Mesothelial cell of epicardium (in vitro differentiated cells): ENCODE measurements at regions not wholly inside any gene's neighbourhood (a gene's known extent, or its start where the extent isn't known, plus 50 kb on each side); places are given as distances from the start of the nearest gene placed in this dataset.

Source experiments
- DNase-seq, 2 experiments: peaks; one replicate each; pipeline ENCODE4 v3.0.0; 2021; ENCODE audit warnings: low spot score in 2 of 2; ENCODE audit not compliant: unreplicated experiment in 2 of 2
- H3K27ac Mint-ChIP-seq: 2 replicates; pipeline ENCODE4 v1.8.0; 2021; ENCODE audit warnings: mixed read lengths
- H3K27me3 Mint-ChIP-seq: 2 replicates; pipeline ENCODE4 v1.8.0; 2021; ENCODE audit warnings: low read depth, mixed read lengths
- H3K36me3 Mint-ChIP-seq: 2 replicates; pipeline ENCODE4 v1.8.0; 2021; ENCODE audit warnings: mixed read lengths
- H3K4me1 Mint-ChIP-seq: 2 replicates; pipeline ENCODE4 v1.8.0; 2021; ENCODE audit warnings: mixed read lengths
- H3K4me3 Mint-ChIP-seq: 2 replicates; pipeline ENCODE4 v1.8.0; 2021; ENCODE audit warnings: mild to moderate bottlenecking, moderate library complexity, mixed read lengths
- H3K9me3 Mint-ChIP-seq: 2 replicates; pipeline ENCODE4 v1.8.0; 2021; ENCODE audit warnings: mixed read lengths
- TF ChIP-seq, protein P1 (sequence below): fragments of 200-600 bp; sonication (generic); IDR thresholded peaks from one replicate; pipeline ENCODE4 v1.5.0; 2021; ENCODE audit warnings: antibody characterized with exemption; ENCODE audit not compliant: unreplicated experiment

DNA sequence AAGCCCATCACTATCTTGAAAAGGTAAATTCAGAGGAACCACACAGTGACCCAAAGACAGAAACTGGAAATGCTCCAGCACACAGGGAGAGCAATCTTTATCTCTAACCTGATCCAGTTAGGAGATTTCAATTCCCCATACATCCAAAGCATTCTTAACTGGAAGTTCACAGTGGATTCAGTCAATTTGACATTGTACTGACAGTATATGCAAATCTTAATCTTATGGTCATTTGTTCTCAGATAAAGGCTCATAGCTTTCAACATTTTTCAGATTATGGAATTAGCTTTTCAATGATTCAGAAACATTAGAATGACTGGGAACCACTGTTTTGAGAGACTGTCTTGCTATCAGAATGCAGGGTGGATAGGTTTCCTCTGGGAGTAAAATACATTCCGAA is 1455.6 kb downstream of the OLFM4 start:
- TF ChIP-seq, protein P1, sequence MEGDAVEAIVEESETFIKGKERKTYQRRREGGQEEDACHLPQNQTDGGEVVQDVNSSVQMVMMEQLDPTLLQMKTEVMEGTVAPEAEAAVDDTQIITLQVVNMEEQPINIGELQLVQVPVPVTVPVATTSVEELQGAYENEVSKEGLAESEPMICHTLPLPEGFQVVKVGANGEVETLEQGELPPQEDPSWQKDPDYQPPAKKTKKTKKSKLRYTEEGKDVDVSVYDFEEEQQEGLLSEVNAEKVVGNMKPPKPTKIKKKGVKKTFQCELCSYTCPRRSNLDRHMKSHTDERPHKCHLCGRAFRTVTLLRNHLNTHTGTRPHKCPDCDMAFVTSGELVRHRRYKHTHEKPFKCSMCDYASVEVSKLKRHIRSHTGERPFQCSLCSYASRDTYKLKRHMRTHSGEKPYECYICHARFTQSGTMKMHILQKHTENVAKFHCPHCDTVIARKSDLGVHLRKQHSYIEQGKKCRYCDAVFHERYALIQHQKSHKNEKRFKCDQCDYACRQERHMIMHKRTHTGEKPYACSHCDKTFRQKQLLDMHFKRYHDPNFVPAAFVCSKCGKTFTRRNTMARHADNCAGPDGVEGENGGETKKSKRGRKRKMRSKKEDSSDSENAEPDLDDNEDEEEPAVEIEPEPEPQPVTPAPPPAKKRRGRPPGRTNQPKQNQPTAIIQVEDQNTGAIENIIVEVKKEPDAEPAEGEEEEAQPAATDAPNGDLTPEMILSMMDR = no peak
- no peaks in the 10 kb centered on the region for H3K27me3 Mint-ChIP-seq
- H3K27ac Mint-ChIP-seq = no peak overlapping the region
- no peak overlapping the region for H3K4me3 Mint-ChIP-seq
- H3K4me1 Mint-ChIP-seq = no peaks in the 10 kb centered on the region
- H3K36me3 Mint-ChIP-seq = no peaks in the 10 kb centered on the region
- no peak for DNase-seq
- peaks cover 15% of the 10 kb centered on the region for H3K9me3 Mint-ChIP-seq

DNA sequence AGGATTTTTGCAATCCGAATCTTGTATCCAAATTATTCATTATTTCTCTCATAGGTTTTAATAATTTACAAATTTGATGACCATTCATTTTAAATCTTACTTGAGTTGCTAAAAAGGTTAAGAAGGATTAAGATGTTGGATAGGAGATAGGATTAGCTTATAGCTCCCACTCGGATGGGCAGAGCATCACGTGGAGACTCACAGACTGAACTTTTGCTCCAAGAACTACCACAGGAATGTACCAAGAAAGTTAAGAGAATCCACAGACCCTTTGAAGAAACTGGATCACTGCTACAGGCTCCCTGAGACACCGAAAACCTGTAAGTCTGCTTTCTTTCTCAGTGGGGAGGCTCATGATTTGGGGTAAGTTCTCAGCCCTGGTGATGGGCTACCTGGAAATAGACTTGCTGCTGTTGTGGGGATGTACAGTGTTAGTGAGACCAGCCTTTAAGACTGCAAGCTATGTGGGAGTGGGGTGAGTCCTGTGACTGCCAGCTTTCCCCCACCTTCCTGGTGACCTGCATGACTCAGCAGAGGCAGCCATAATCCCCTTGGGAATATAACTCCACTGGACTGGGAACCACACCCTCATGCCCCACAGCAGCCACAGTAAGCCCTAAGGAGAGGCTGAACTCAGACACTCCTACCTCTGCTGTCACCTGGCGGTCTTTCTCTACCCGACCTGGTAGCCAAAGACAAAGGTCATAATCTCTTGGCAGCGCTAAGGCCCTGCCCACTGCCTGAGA is 1458.0 kb downstream of the OLFM4 start:
- H3K27ac Mint-ChIP-seq = no peak overlapping the region
- no peaks in the 10 kb centered on the region for H3K36me3 Mint-ChIP-seq
- DNase-seq = no peak
- H3K9me3 Mint-ChIP-seq = peaks cover 33% of the 10 kb centered on the region
- H3K4me3 Mint-ChIP-seq = no peak overlapping the region
- no peaks in the 10 kb centered on the region for H3K4me1 Mint-ChIP-seq
- H3K27me3 Mint-ChIP-seq = no peaks in the 10 kb centered on the region
- TF ChIP-seq, protein P1 = no peak

DNA sequence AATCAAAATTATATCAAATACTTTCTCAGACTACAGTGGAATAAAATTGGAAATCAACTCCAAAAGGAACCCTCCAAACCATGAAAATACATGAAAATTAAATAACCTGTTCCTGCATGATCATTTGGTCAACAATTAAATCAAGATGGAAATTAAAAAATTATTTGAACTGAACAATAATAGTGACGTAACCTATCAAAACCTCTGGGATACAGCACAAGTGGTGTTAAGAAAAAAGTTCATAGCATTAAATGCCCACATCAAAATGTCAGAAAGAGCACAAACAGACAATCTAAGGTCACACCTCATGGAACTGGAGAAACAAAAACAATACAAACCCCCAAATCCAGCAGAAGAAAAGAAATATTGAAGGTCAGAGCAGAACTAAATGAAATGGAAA is 1460.7 kb downstream of the OLFM4 start:
- Mint-ChIP-seq H3K4me3 (no peak overlapping the region), H3K27me3 (no peaks in the 10 kb centered on the region), H3K9me3 (peaks cover 39% of the 10 kb centered on the region), H3K4me1 (no peaks in the 10 kb centered on the region), H3K36me3 (no peaks in the 10 kb centered on the region), H3K27ac (no peak overlapping the region)
- DNase-seq = no peak
- TF ChIP-seq, protein P1 = no peak

DNA sequence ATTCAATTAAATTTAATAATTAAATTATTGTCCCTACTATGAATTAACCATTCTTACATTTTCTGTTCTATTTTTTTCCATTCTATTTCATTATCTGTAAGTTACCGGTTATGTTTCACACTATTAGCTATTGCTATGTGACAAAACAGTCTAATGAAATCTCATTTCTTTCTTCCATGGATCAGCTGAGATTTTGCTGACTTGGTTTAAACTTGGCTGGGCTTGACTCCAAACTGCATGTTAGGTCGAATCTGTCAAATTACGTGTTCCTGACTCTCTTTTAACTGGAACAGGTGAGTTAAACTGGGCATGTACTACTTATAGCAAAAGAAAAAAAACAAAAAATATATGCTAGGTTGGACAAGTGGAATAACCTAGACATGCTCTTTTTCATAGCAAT is 1464.4 kb downstream of the OLFM4 start:
- Mint-ChIP-seq H3K4me1 (no peaks in the 10 kb centered on the region), H3K36me3 (no peaks in the 10 kb centered on the region), H3K27ac (no peak overlapping the region), H3K9me3 (peaks cover 29% of the 10 kb centered on the region), H3K27me3 (no peaks in the 10 kb centered on the region), H3K4me3 (no peak overlapping the region)
- DNase-seq = no peak
- TF ChIP-seq, protein P1 = no peak

DNA sequence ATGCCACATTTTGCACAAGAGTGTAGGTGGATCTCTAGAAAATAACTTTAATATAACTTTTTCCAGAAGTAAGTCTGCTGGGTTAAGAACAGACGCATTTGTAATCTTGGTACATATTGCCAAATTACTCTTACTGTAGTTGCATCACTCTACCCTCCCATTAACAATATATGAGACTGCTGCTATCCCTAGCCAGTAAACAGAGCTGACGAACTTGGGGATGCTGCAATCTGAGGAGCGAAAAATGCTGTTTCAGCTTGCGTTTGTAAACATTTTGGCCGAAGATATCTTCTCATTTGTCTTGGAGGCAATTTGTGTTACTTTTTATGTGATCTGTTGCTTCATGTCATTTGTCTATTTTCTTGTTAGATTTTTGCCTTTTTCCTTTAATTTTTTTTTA is 1482.8 kb downstream of the OLFM4 start:
- Mint-ChIP-seq H3K9me3 (peaks cover 12% of the 10 kb centered on the region), H3K36me3 (no peaks in the 10 kb centered on the region), H3K27ac (no peak overlapping the region), H3K4me1 (peaks cover 5% of the 10 kb centered on the region), H3K4me3 (no peak overlapping the region), H3K27me3 (no peaks in the 10 kb centered on the region)
- TF ChIP-seq, protein P1 = no peak
- no peak for DNase-seq

DNA sequence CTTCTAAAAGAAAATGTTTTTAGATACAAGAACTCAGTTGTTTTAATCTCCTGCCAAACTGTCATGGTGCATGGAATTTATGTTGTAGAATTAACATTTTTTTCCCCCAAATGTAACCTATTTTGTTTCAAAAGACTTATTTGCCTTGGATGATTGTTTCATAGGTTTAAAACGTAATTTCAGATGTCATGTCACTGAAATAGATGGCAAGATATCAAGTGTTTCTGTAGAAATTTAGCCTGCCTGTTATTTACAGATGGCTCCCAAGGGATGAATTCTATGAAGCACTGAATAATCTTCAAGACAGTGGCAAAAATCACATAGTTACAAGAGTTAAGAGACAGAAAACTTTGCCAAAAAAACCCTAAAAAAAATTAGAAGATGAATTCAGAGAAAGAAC is 1484.6 kb downstream of the OLFM4 start:
- DNase-seq = no peak
- Mint-ChIP-seq H3K4me1 (peaks cover 5% of the 10 kb centered on the region), H3K4me3 (no peak overlapping the region), H3K27me3 (no peaks in the 10 kb centered on the region), H3K9me3 (peaks cover 12% of the 10 kb centered on the region), H3K27ac (no peak overlapping the region), H3K36me3 (no peaks in the 10 kb centered on the region)
- TF ChIP-seq, protein P1 = no peak
